Endothelial cell of hepatic sinusoid (primary cell): ENCODE measurements at regions not wholly inside any gene's neighbourhood (a gene's known extent, or its start where the extent isn't known, plus 50 kb on each side); places are given as distances from the start of the nearest gene placed in this dataset.
"Not testable (repeated sequence)": the region's sequence is repeated elsewhere in the genome, so short reads cannot be mapped to it uniquely, and the experiment has no call there.

Source experiments
- in situ Hi-C: cut with HindIII; loops from 2 replicates; pipeline ENCODE4 v1.10.0; 2017; ENCODE audit warnings: low sequenced_read_pairs

- in situ Hi-C loops: no loop called here
Measured at GRCh38 chr9:32180597-32180996, 203.8 kb upstream of the ACO1 start.

- in situ Hi-C loops: no loop called here
Measured at GRCh38 chr9:32200241-32200640, 184.2 kb upstream of the ACO1 start.

DNA sequence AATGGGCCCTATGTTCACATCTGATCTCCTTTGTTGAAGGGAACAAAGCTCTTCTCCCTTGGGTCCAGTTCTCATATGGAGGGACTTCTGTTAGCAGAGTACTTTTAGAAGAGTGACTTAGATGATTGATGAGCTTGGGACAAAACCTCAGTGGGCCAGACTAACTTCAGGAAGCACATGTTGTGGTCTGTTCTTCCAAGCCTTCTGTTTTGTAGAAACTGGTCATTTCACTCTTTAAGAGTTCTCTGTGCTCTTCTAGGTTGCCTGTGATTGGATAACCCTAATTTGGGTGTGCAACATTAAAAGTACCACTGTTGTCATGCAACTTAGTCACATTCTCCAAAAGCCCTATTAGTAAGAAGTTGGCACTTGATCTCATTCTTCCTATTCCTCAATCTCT, 183.5 kb upstream of the ACO1 start:
- in situ Hi-C loops: no loop called here

- in situ Hi-C loops: not testable (repeated sequence)
Measured at GRCh38 chr9:32209164-32209563, 175.3 kb upstream of the ACO1 start.

- in situ Hi-C loops: no loop called here
Measured at GRCh38 chr9:32218100-32218767, 166.2 kb upstream of the ACO1 start.

GRCh38 chr9:32220750-32221149, 163.7 kb upstream of the ACO1 start:
- in situ Hi-C loops: no loop called here

DNA sequence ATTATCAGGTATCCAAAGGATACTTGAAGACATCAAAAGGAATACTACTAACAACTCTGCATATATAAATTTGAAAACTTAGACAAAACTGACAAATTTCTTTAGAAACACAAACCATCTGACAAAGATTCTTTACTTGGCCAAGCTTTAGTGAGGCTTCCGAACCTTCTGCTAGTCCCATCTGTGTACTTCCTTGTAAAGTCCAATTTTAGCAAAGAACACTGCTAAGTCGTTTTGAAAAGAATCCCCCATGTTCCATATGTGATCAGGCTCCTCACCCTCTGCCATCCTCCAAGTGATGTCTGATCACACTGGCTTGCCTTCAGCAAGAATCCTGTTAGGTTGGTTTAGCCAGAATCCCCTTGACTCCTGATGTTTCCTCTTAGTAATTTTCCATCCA, 150.0 kb upstream of the ACO1 start:
- in situ Hi-C loops: no loop called here

DNA sequence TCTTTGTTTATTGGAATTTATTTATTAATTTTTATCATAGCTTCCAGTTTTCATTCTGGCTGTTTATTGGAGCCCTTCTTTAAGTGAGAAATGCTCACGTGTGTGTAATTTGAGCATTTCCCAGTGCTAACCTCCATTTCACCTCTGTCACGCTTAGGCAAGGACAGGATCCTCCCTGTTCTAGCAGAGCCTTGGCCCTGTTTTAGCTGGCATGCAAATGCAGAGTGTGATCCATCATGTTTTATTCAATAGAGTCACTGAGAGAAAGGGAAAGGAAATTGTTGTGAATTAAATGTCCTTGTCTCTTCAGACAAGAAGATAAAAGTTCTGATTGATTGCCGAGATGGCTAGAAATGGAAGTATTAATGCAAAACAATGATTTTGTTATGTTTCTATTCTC, 137.3 kb upstream of the ACO1 start:
- in situ Hi-C loops: no loop called here

GRCh38 chr9:32248189-32248712, 136.2 kb upstream of the ACO1 start:
- in situ Hi-C loops: no loop called here

DNA sequence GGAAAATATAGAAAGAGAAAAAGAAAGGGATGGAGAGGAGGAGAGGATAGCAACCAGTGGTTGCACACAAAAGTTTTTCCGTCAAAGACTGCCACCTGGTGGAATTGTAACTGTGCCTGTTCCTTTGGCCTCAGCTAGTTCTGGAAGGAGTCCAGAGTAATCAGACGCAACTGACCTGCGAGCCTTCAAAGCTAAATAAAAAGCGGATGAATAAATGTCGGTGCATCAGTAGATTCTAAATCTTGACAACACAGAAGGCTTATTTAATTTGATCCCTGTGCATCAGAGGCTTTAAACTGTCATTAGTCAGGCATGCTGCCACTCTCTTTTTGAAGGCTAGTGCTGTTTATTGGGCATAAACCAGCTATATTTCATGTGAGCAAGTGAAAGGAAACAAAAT, 132.9 kb upstream of the ACO1 start:
- in situ Hi-C loops: no loop called here

DNA sequence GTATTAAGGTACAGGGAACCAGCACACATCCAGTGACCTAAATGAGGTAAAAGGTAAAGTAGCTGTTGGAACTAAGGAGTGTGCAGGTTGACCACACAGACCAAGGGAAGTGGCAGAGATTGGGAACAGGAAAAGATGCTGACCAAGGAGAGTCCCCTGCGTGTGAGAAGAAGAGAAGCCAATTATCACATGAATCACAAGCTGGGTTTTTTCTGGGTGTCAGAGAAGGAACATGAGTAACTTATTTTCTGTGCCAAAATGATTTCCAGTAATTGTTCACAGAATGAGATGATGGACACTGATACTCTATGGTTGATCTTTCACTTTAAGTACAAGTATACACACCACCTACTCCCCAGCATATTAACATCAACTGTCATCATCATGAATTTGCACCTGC, 130.7 kb upstream of the ACO1 start:
- in situ Hi-C loops: no loop called here

- in situ Hi-C loops: no loop called here
Measured at GRCh38 chr9:32255026-32255425, 129.4 kb upstream of the ACO1 start.

- in situ Hi-C loops: no loop called here
Measured at GRCh38 chr9:32258482-32258881, 126.0 kb upstream of the ACO1 start.

GRCh38 chr9:32260151-32260862, 124.1 kb upstream of the ACO1 start:
- in situ Hi-C loops: no loop called here

- in situ Hi-C loops: no loop called here
Measured at GRCh38 chr9:32264170-32264864, 120.1 kb upstream of the ACO1 start.

DNA sequence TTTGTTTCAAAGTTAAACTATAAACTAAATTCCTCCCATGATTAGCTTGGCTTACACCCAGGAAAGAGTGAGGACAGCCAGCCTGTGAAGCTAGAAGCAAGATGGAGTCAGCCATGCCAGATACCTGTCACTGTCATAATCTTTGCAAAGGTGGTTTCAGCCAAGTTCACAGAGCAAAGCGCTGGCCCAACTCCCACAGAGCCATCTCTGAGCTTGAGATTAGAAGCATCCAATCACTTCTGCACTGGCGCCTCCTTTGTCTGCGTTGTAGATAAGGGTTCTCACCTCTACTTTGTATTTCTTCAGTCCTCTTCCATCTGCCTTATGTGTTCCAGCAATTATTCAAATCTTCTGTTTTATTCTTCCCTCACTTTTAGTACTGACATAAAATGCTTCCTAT, 119.4 kb upstream of the ACO1 start:
- in situ Hi-C loops: no loop called here

DNA sequence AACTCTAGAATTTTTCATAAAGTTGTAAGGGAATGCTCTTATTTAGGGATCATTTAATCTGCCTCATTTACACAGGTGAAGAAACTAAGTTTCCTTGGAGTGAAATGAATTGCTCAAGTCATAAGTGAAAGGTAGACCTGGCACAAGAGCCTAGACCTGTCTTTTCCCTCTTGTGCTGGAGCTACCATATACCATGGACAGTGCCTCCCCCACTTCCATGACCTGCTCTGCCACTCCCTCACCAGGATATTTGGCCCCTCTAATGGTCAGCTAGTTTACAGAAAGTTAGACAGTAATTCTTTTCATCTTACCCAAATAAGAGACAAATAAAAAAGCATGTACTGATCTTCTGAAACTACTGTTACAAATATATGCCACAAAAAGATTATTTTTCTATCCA, 105.5 kb upstream of the ACO1 start:
- in situ Hi-C loops: no loop called here

DNA sequence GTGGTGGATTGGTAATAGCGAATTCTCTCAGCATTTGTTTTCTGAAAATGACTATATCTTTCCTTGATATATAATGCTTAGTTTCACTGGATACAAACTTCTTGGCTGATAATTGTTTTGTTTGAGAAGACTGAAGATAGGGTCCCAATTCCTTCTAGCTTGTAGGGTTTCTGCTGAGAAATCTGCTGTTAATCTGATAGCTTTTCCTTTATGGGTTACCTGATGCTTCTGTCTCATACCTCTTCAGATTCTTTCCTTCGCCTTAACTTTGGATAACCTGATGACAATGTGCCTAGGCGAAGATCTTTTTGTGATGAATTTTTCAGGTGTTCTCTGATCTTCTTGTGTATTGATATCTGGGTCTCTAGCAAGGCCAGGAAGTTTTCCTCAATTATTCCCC, 94.7 kb upstream of the ACO1 start:
- in situ Hi-C loops: no loop called here

GRCh38 chr9:32291370-32291769, 93.1 kb upstream of the ACO1 start:
- in situ Hi-C loops: no loop called here

- in situ Hi-C loops: no loop called here
Measured at GRCh38 chr9:32292611-32293010, 91.8 kb upstream of the ACO1 start.

DNA sequence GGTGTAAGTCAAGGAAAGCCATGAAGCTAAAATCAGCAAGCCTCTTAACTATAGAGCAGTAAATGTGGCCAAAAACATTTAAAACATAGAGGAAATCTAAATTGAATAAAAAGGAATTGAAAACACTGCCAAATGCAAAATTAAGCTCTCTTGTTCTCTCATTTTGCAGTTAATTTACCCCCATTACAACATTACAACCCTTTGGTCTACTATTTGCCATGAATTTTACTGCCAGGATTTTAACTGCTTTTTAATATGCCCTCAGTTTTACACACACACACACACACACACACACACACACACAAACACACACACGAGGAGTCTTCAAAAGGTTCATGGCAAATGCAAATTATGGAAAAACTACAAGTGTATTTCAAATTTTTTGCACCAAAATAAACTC, 91.4 kb upstream of the ACO1 start:
- in situ Hi-C loops: no loop called here

DNA sequence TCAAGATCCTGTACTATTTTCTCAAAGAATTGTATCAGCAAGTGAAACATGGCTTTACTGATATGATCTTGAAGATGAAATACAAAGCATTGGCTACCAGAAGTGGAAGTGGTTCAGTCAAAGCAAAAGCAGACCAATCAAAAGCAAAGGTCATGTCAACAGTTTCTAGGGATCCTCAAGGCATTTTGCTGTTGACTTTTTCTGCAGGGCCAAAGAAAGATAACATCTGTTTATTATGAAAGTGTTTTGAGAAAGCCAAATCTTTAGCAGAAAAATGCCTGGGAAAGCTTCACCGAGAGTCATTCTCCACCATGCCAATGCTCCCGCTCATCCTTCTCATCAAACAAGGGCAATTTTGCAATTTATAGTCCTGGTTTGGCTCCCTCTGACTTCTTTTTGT, 90.3 kb upstream of the ACO1 start:
- in situ Hi-C loops: no loop called here
